NT2/D1 (cell line): ENCODE measurements at regions not wholly inside any gene's neighbourhood (a gene's known extent, or its start where the extent isn't known, plus 50 kb on each side); places are given as distances from the start of the nearest gene placed in this dataset.

Source experiments
- YY1 ChIP-seq: IDR thresholded peaks from 2 replicates; pipeline ENCODE4 v1.6.1; 2011; ENCODE audit not compliant: insufficient read length, insufficient read depth
- ZNF274 ChIP-seq: IDR thresholded peaks from 2 replicates; pipeline ENCODE4 v1.6.1; 2011; ENCODE audit warnings: mild to moderate bottlenecking, low read depth, low read length

- no peak for TF ChIP-seq ZNF274
- no peak for TF ChIP-seq YY1
Observed at GRCh38 chr16:49081554-49081953, 200.1 kb downstream of the CBLN1 start.
